ENCODE measurements at regions not wholly inside any gene's neighbourhood (a gene's known extent, or its start where the extent isn't known, plus 50 kb on each side); places are given as distances from the start of the nearest gene placed in this dataset.
A peak's percentile ranks its signal among the peaks of the same experiment; 100 is the strongest.

GRCh38 chr5:21694567-21694966 lies 1158.6 kb downstream of the CDH12 start:
- Histone ChIP-seq H3K4me3 (no peak overlapping the region), H3K27ac (no peak overlapping the region), H3K36me3 (ENCODE audit: low read depth) (no peaks in the 10 kb centered on the region), H3K9me3 (ENCODE audit: low read depth) (no peaks in the 10 kb centered on the region), H3K9me2 (ENCODE audit: insufficient read depth) (no peaks in the 10 kb centered on the region), H4K20me1 (ENCODE audit: insufficient read depth) (no peaks in the 10 kb centered on the region), H3K27me3 (replicated peaks; ENCODE audit: insufficient read depth) (no peaks in the 10 kb centered on the region), H3K79me2 (ENCODE audit: insufficient read depth) (no peaks in the 10 kb centered on the region), H2AFZ (no peak overlapping the region), H3K9ac (no peak overlapping the region), H3K4me2 (ENCODE audit: unreplicated experiment) (no peak overlapping the region), H3K4me1 (ENCODE audit: insufficient read depth) (no peaks in the 10 kb centered on the region), H3F3A (ENCODE audit: insufficient read depth) (no peaks in the 10 kb centered on the region)
- WGBS, 2 experiments (ENCODE audit: low coverage in 1 of 2, low lambda C conversion rate in 2 of 2, missing lambda C conversion rate in 2 of 2) = 64 to 71% methylated on average over 2 of the region's 2 CpGs
- in situ Hi-C loops (cut with MboI) = no loop called here
- no peak for DNase-seq
- no peak for TF ChIP-seq EZH2phosphoT487 (IDR thresholded peaks at IDR 0.05; ENCODE audit: insufficient read depth, low read depth)
- TF ChIP-seq EZH2 (IDR thresholded peaks at IDR 0.05; ENCODE audit: insufficient read depth, poor library complexity, severe bottlenecking) = no peak

DNA sequence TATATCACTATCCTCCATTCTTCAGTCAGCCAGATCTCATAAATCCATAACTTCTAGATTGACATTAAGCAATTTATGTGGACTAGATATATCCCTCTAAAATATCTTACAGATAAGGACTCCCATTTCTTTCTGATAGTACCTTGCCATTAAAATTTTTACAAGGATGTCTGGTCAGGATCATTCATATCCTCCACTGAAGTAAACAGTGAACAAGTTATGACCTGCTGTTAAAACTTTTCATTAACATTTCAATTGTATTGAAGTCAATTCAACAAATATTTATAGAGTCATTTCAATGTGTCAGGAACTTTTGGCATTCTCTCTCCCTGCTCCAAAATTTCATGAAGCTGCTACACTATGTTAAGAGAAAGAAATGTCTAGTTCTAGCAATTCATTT lies 1159.6 kb downstream of the CDH12 start:
- H3F3A ChIP-seq (ENCODE audit: insufficient read depth) = no peaks in the 10 kb centered on the region
- H2AFZ ChIP-seq = no peak overlapping the region
- no peaks in the 10 kb centered on the region for H3K79me2 ChIP-seq (ENCODE audit: insufficient read depth)
- H3K4me2 ChIP-seq (ENCODE audit: unreplicated experiment) = no peak overlapping the region
- TF ChIP-seq EZH2phosphoT487 (IDR thresholded peaks at IDR 0.05; ENCODE audit: insufficient read depth, low read depth) (no peak), EZH2 (IDR thresholded peaks at IDR 0.05; ENCODE audit: insufficient read depth, poor library complexity, severe bottlenecking) (no peak)
- no peaks in the 10 kb centered on the region for H4K20me1 ChIP-seq (ENCODE audit: insufficient read depth)
- no peak overlapping the region for H3K9ac ChIP-seq
- no peak overlapping the region for H3K4me3 ChIP-seq
- H3K27me3 ChIP-seq (replicated peaks; ENCODE audit: insufficient read depth) = no peaks in the 10 kb centered on the region
- no peak for DNase-seq
- H3K36me3 ChIP-seq (ENCODE audit: low read depth) = no peaks in the 10 kb centered on the region
- H3K9me3 ChIP-seq (ENCODE audit: low read depth) = no peaks in the 10 kb centered on the region
- in situ Hi-C loops (cut with MboI) = no loop called here
- no peaks in the 10 kb centered on the region for H3K9me2 ChIP-seq (ENCODE audit: insufficient read depth)
- no peak overlapping the region for H3K27ac ChIP-seq
- H3K4me1 ChIP-seq (ENCODE audit: insufficient read depth) = no peaks in the 10 kb centered on the region

DNA sequence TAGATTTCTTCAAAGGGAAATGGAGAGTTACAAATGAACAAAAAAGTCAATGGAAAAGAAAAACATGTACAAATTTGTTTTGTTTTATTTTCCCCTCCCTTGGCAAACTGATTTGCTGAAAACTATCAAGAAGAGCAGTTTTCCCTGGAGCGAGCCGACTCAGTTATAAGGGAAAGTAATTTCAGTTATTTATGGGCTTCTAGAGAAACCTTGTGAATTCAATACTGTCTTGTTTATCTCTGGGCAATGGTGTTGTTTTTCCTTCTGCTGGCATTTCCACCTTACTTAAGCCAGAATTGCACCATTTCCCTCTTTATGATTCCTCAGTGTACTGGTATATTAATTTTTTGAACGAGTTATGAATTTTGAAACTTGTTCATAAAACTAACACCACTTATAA lies 1163.6 kb downstream of the CDH12 start:
- no peak overlapping the region for H3K4me2 ChIP-seq (ENCODE audit: unreplicated experiment)
- H3K36me3 ChIP-seq (ENCODE audit: low read depth) = no peaks in the 10 kb centered on the region
- H3K79me2 ChIP-seq (ENCODE audit: insufficient read depth) = no peaks in the 10 kb centered on the region
- H3K4me1 ChIP-seq (ENCODE audit: insufficient read depth) = no peaks in the 10 kb centered on the region
- no peaks in the 10 kb centered on the region for H4K20me1 ChIP-seq (ENCODE audit: insufficient read depth)
- WGBS, 2 experiments (ENCODE audit: low coverage in 1 of 2, low lambda C conversion rate in 2 of 2, missing lambda C conversion rate in 2 of 2) = 4 to 9% methylated on average over 3 of the region's 3 CpGs
- H3K9me3 ChIP-seq (ENCODE audit: low read depth) = no peaks in the 10 kb centered on the region
- no peak overlapping the region for H3K27ac ChIP-seq
- no peak overlapping the region for H2AFZ ChIP-seq
- H3K9ac ChIP-seq = no peak overlapping the region
- no peaks in the 10 kb centered on the region for H3F3A ChIP-seq (ENCODE audit: insufficient read depth)
- H3K9me2 ChIP-seq (ENCODE audit: insufficient read depth) = no peaks in the 10 kb centered on the region
- no peak for DNase-seq
- no peak overlapping the region for H3K4me3 ChIP-seq
- TF ChIP-seq EZH2phosphoT487 (IDR thresholded peaks at IDR 0.05; ENCODE audit: insufficient read depth, low read depth) (no peak), EZH2 (IDR thresholded peaks at IDR 0.05; ENCODE audit: insufficient read depth, poor library complexity, severe bottlenecking) (no peak)
- H3K27me3 ChIP-seq (replicated peaks; ENCODE audit: insufficient read depth) = no peaks in the 10 kb centered on the region
- in situ Hi-C loops (cut with MboI) = no loop called here

GRCh38 chr5:21688655-21689054 lies 1164.5 kb downstream of the CDH12 start:
- Histone ChIP-seq H3K27me3 (replicated peaks; ENCODE audit: insufficient read depth) (no peaks in the 10 kb centered on the region), H3K9ac (no peak overlapping the region), H2AFZ (no peak overlapping the region), H4K20me1 (ENCODE audit: insufficient read depth) (no peaks in the 10 kb centered on the region), H3K79me2 (ENCODE audit: insufficient read depth) (no peaks in the 10 kb centered on the region), H3K4me1 (ENCODE audit: insufficient read depth) (no peaks in the 10 kb centered on the region), H3K27ac (no peak overlapping the region), H3F3A (ENCODE audit: insufficient read depth) (no peaks in the 10 kb centered on the region), H3K9me2 (ENCODE audit: insufficient read depth) (no peaks in the 10 kb centered on the region), H3K4me3 (no peak overlapping the region), H3K36me3 (ENCODE audit: low read depth) (no peaks in the 10 kb centered on the region), H3K4me2 (ENCODE audit: unreplicated experiment) (no peak overlapping the region), H3K9me3 (ENCODE audit: low read depth) (no peaks in the 10 kb centered on the region)
- whole genome bisulfite sequencing, 2 experiments (ENCODE audit: low coverage in 1 of 2, low lambda C conversion rate in 2 of 2, missing lambda C conversion rate in 2 of 2) = 79 to 90% methylated on average over 1 of the region's 1 CpG
- peak; percentile 14 for DNase-seq
- in situ Hi-C loops (cut with MboI) = no loop called here
- TF ChIP-seq EZH2phosphoT487 (IDR thresholded peaks at IDR 0.05; ENCODE audit: insufficient read depth, low read depth) (no peak), EZH2 (IDR thresholded peaks at IDR 0.05; ENCODE audit: insufficient read depth, poor library complexity, severe bottlenecking) (no peak)

GRCh38 chr5:21687621-21688020 lies 1165.5 kb downstream of the CDH12 start:
- WGBS, 2 experiments (ENCODE audit: low coverage in 1 of 2, low lambda C conversion rate in 2 of 2, missing lambda C conversion rate in 2 of 2) = 52 to 61% methylated on average over 5 of the region's 5 CpGs
- Histone ChIP-seq H3K4me1 (ENCODE audit: insufficient read depth) (no peaks in the 10 kb centered on the region), H4K20me1 (ENCODE audit: insufficient read depth) (no peaks in the 10 kb centered on the region), H3K36me3 (ENCODE audit: low read depth) (no peaks in the 10 kb centered on the region), H3K4me3 (no peak overlapping the region), H3K4me2 (ENCODE audit: unreplicated experiment) (no peak overlapping the region), H3K27me3 (replicated peaks; ENCODE audit: insufficient read depth) (no peaks in the 10 kb centered on the region), H3K9me3 (ENCODE audit: low read depth) (no peaks in the 10 kb centered on the region), H3K9ac (no peak overlapping the region), H3K27ac (no peak overlapping the region), H3K9me2 (ENCODE audit: insufficient read depth) (no peaks in the 10 kb centered on the region), H3K79me2 (ENCODE audit: insufficient read depth) (no peaks in the 10 kb centered on the region), H2AFZ (no peak overlapping the region), H3F3A (ENCODE audit: insufficient read depth) (no peaks in the 10 kb centered on the region)
- TF ChIP-seq EZH2 (IDR thresholded peaks at IDR 0.05; ENCODE audit: insufficient read depth, poor library complexity, severe bottlenecking) (no peak), EZH2phosphoT487 (IDR thresholded peaks at IDR 0.05; ENCODE audit: insufficient read depth, low read depth) (no peak)
- in situ Hi-C loops (cut with MboI) = no loop called here
- DNase-seq = no peak
